SK-N-DZ (cell line): ENCODE measurements at regions not wholly inside any gene's neighbourhood (a gene's known extent, or its start where the extent isn't known, plus 50 kb on each side); places are given as distances from the start of the nearest gene placed in this dataset.
"Not testable (repeated sequence)": the region's sequence is repeated elsewhere in the genome, so short reads cannot be mapped to it uniquely, and the experiment has no call there.

Source experiments
- DNase-seq: peaks from one replicate; pipeline ENCODE4 v3.0.0-alpha.2; 2015; ENCODE audit warnings: low spot score

- DNase-seq = no peak
Measured at GRCh38 chr18:68431111-68431921, 283.6 kb downstream of the TMX3 start.

- DNase-seq = no peak
Measured at GRCh38 chr18:68429841-68430240, 285.1 kb downstream of the TMX3 start.

GRCh38 chr18:68429111-68429510 lies 285.8 kb downstream of the TMX3 start:
- DNase-seq = no peak

GRCh38 chr18:68428661-68429060 lies 286.2 kb downstream of the TMX3 start:
- DNase-seq = no peak

GRCh38 chr18:68427951-68428401 lies 286.9 kb downstream of the TMX3 start:
- no peak for DNase-seq

GRCh38 chr18:68426731-68427315 lies 288.1 kb downstream of the TMX3 start:
- DNase-seq = no peak

GRCh38 chr18:68418881-68419280 lies 296.0 kb downstream of the TMX3 start:
- no peak for DNase-seq

GRCh38 chr18:68418226-68418868 lies 296.6 kb downstream of the TMX3 start:
- DNase-seq = no peak

GRCh38 chr18:68417826-68418225 lies 297.1 kb downstream of the TMX3 start:
- no peak for DNase-seq

- DNase-seq = no peak
Measured at GRCh38 chr18:68417166-68417799, 297.6 kb downstream of the TMX3 start.

- no peak for DNase-seq
Measured at GRCh38 chr18:68414407-68414806, 300.5 kb downstream of the TMX3 start.

GRCh38 chr18:68409576-68409975 lies 305.3 kb downstream of the TMX3 start:
- DNase-seq = no peak

GRCh38 chr18:68406761-68407160 lies 308.1 kb downstream of the TMX3 start:
- peak; percentile 8 for DNase-seq

- no peak for DNase-seq
Measured at GRCh38 chr18:68402784-68403183, 312.1 kb downstream of the TMX3 start.

GRCh38 chr18:68400889-68401288 lies 314.0 kb downstream of the TMX3 start:
- no peak for DNase-seq

- no peak for DNase-seq
Measured at GRCh38 chr18:68399721-68400120, 315.2 kb downstream of the TMX3 start.

- no peak for DNase-seq
Measured at GRCh38 chr18:68397241-68398035, 317.5 kb downstream of the TMX3 start.

GRCh38 chr18:68394705-68395104 lies 320.2 kb downstream of the TMX3 start:
- DNase-seq = no peak

- DNase-seq = no peak
Measured at GRCh38 chr18:68391801-68392200, 323.1 kb downstream of the TMX3 start.

GRCh38 chr18:68387246-68387645 lies 327.7 kb downstream of the TMX3 start:
- DNase-seq = no peak

GRCh38 chr18:68383979-68384378 lies 330.9 kb downstream of the TMX3 start:
- DNase-seq = not testable (repeated sequence)
